DND-41 (cell line): ENCODE measurements at regions not wholly inside any gene's neighbourhood (a gene's known extent, or its start where the extent isn't known, plus 50 kb on each side); places are given as distances from the start of the nearest gene placed in this dataset.

Experiments used
- ATAC-seq: fragments of 200-7000 bp; cut with Tn5 transposase; 3 replicates; pipeline ENCODE4 v1.9.1; 2021; ENCODE audit warnings: low read depth; ENCODE audit not compliant: insufficient read depth
- DNase-seq: peaks from one replicate; pipeline ENCODE4 v3.0.0-alpha.2; 2020
- H2AFZ ChIP-seq: 2 replicates; pipeline ENCODE4 v1.6.0; 2012; ENCODE audit warnings: low read depth, low read length
- H3K27ac ChIP-seq: 2 replicates; pipeline ENCODE4 v1.5.1; 2012; ENCODE audit warnings: low read length, inconsistent platforms
- H3K27me3 ChIP-seq: fragments of 200-600 bp; sonication (generic); 2 replicates; pipeline ENCODE4 v1.6.0; 2012; ENCODE audit warnings: low read length, mild to moderate bottlenecking, inconsistent platforms; ENCODE audit not compliant: insufficient read depth, poor library complexity
- H3K36me3 ChIP-seq: 2 replicates; pipeline ENCODE4 v1.5.1; 2012; ENCODE audit warnings: low read length, inconsistent platforms; ENCODE audit not compliant: insufficient read depth
- H3K4me1 ChIP-seq: 2 replicates; pipeline ENCODE4 v1.5.1; 2012; ENCODE audit warnings: mild to moderate bottlenecking, low read length; ENCODE audit not compliant: insufficient read depth
- H3K4me2 ChIP-seq: 2 replicates; pipeline ENCODE4 v1.6.0; 2012; ENCODE audit warnings: mild to moderate bottlenecking, moderate library complexity, low read length, inconsistent platforms; ENCODE audit not compliant: insufficient read depth
- H3K4me3 ChIP-seq, 2 experiments: fragments of 200-600 bp in 1 of 2; shearing (Covaris generic) in 1 of 2; 2 replicates each; pipeline ENCODE4 v1.5.1; 2012 to 2016; ENCODE audit warnings: inconsistent platforms in 2 of 2, low read length in 2 of 2, mild to moderate bottlenecking in 2 of 2, low read depth in 1 of 2, moderate library complexity in 1 of 2
- H3K79me2 ChIP-seq: 2 replicates; pipeline ENCODE4 v1.6.0; 2012; ENCODE audit warnings: low read length, inconsistent platforms; ENCODE audit not compliant: insufficient read depth
- H3K9ac ChIP-seq: 2 replicates; pipeline ENCODE4 v1.6.0; 2012; ENCODE audit warnings: low read depth, mild to moderate bottlenecking, inconsistent platforms, low read length, moderate library complexity
- H3K9me3 ChIP-seq: 2 replicates; pipeline ENCODE4 v1.5.1; 2012; ENCODE audit warnings: low read length, moderate library complexity, mild to moderate bottlenecking, inconsistent platforms; ENCODE audit not compliant: insufficient read depth, severe bottlenecking
- H4K20me1 ChIP-seq: 2 replicates; pipeline ENCODE4 v1.6.0; 2012; ENCODE audit warnings: low read length; ENCODE audit not compliant: insufficient read depth
- CTCF ChIP-seq: IDR thresholded peaks from 2 replicates; pipeline ENCODE4 v1.5.1; 2012; ENCODE audit warnings: borderline replicate concordance, low read length, moderate library complexity, mild to moderate bottlenecking; ENCODE audit not compliant: poor library complexity, severe bottlenecking; ENCODE audit errors: extremely low read depth
- EZH2 ChIP-seq: IDR thresholded peaks from 3 replicates; pipeline ENCODE4 v1.6.1; 2012; ENCODE audit warnings: borderline replicate concordance, low read depth, mild to moderate bottlenecking, moderate library complexity, low read length, inconsistent platforms; ENCODE audit not compliant: severe bottlenecking

- no peaks in the 10 kb centered on the region for H4K20me1 ChIP-seq
- peaks cover 5% of the 10 kb centered on the region for H3K27me3 ChIP-seq
- no peaks in the 10 kb centered on the region for H3K4me1 ChIP-seq
- DNase-seq (no peak), ATAC-seq (no peak)
- no peak overlapping the region for H2AFZ ChIP-seq
- TF ChIP-seq CTCF = no peak
- TF ChIP-seq EZH2 = no peak
- no peak overlapping the region for H3K27ac ChIP-seq
- no peaks in the 10 kb centered on the region for H3K79me2 ChIP-seq
- no peak overlapping the region for H3K4me3 ChIP-seq
- no peak overlapping the region for H3K9ac ChIP-seq
- H3K4me2 ChIP-seq = no peak overlapping the region
- no peaks in the 10 kb centered on the region for H3K36me3 ChIP-seq
- no peaks in the 10 kb centered on the region for H3K9me3 ChIP-seq
These were observed 167.7 kb downstream of the TSHZ3 start for GRCh38 chr19:31181535-31181934.

GRCh38 chr19:31180907-31181306 is 168.3 kb downstream of the TSHZ3 start:
- Histone ChIP-seq H3K4me3 (no peak overlapping the region), H3K9me3 (no peaks in the 10 kb centered on the region), H4K20me1 (no peaks in the 10 kb centered on the region), H3K79me2 (no peaks in the 10 kb centered on the region), H2AFZ (no peak overlapping the region), H3K4me1 (no peaks in the 10 kb centered on the region), H3K4me2 (no peak overlapping the region), H3K36me3 (no peaks in the 10 kb centered on the region), H3K27ac (no peak overlapping the region), H3K27me3 (peaks cover 5% of the 10 kb centered on the region), H3K9ac (no peak overlapping the region)
- no peak for ATAC-seq
- no peak for TF ChIP-seq EZH2
- TF ChIP-seq CTCF = no peak
- DNase-seq = no peak

- ATAC-seq = no peak
- H3K9me3 ChIP-seq = no peaks in the 10 kb centered on the region
- no peaks in the 10 kb centered on the region for H3K79me2 ChIP-seq
- no peak for DNase-seq
- H3K4me1 ChIP-seq = no peaks in the 10 kb centered on the region
- H3K27me3 ChIP-seq = no peaks in the 10 kb centered on the region
- TF ChIP-seq CTCF = no peak
- no peak for TF ChIP-seq EZH2
- no peak overlapping the region for H3K4me3 ChIP-seq
- no peaks in the 10 kb centered on the region for H3K36me3 ChIP-seq
- no peak overlapping the region for H2AFZ ChIP-seq
- no peak overlapping the region for H3K27ac ChIP-seq
- H3K9ac ChIP-seq = no peak overlapping the region
- no peak overlapping the region for H3K4me2 ChIP-seq
- H4K20me1 ChIP-seq = no peaks in the 10 kb centered on the region
These were observed 169.8 kb downstream of the TSHZ3 start for GRCh38 chr19:31179471-31179852.
